Left cardiac atrium (tissue), 4 donors: ENCODE measurements at regions not wholly inside any gene's neighbourhood (a gene's known extent, or its start where the extent isn't known, plus 50 kb on each side); places are given as distances from the start of the nearest gene placed in this dataset.
"Not testable (repeated sequence)": the region's sequence is repeated elsewhere in the genome, so short reads cannot be mapped to it uniquely, and the experiment has no call there.

Source experiments
- ATAC-seq, 2 donors: fragments of 200-7000 bp; cut with Tn5 transposase; one replicate each; pipeline ENCODE4 v1.9.1; 2020; ENCODE audit warnings: mild to moderate bottlenecking in 2 of 2, moderate library complexity in 2 of 2
- DNase-seq: peaks from one replicate; pipeline ENCODE4 v3.0.0-alpha.2; 2020
- intact Hi-C, 2 donors: fragments of 100-400 bp; cut with DNase I; formaldehyde crosslinking; loops; one replicate each; pipeline versions ENCODE4 v1.14.1 to v1.15.1; 2022 to 2023
- donor health status: DM: no; HTN: yes; CAD: no.
- donor health status: DM: no; HTN: yes; CAD: no; lungs with severe emphysema.
- donor health status: DM: yes; HTN: yes; CAD: no.
- donor health status: Dilated cardiomyopathy.

- intact Hi-C loops: no loop called here
- DNase-seq (no peak), ATAC-seq (no peak)
Observed at GRCh38 chr3:152733584-152734119, 101.3 kb upstream of the P2RY1 start.

DNA sequence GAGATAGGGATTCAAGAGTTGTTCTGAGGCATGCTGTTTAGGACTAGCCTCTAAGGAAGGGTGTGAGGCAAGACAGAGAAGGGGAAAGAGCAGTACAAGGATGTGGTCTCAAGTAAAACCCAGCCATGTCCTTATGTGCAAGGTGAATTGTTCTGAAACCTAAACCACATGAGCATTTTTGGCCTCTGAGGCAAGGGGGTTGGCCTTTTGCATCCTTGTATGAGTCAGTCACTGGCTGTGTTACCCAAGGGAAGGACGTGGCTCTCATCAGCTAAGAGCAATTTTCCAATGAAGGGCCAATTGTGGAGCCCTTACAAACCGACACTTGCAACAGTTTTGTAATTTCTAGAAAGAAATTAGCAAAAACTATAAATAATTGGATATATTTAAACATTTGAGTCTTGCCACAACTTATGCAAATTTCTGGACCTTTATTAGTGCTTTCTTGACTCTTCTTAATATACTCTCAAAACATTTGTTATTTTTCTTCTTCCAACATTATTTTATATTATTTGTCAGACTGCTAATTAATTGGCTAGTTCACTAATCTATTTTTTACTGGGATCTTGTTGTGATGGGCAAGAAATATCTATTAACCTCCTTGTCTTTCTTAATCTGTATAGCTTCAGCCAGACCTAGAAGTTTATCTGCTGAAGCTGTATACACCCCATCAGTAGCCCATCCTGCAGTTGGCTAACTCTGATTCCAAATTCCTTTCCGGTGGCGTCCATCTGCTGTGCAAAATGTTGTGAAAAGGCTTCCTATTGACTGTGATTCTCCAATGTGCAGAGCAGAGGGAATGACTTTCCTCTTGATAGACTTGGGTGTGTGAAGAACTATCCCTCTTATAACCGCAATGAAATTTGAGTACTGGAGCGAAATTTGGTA lies 97.7 kb upstream of the P2RY1 start:
- peak in 1 of 2 donors; percentile 56 for ATAC-seq
- peak; percentile 32 for DNase-seq
- intact Hi-C loops: no loop called here

DNA sequence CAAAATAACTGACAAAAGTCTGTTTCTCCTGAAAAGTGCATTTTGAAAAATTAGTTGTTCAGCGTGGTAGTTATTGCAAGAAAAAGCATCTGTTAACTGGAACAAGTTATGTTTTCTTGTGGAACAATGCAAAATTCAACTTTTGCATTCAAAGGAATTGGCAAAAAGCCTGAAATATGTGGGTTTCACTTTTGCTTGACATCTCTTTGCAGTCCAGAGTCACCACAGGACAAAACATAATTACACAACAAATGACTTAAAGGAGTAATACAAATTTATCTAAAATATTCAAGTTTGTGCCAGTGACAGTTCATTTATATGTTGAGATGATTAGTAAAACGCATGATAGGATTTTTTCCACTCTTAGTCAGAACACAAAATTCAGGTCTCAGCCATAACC lies 96.3 kb upstream of the P2RY1 start:
- intact Hi-C loops: no loop called here
- ATAC-seq (no peak), DNase-seq (no peak)

DNA sequence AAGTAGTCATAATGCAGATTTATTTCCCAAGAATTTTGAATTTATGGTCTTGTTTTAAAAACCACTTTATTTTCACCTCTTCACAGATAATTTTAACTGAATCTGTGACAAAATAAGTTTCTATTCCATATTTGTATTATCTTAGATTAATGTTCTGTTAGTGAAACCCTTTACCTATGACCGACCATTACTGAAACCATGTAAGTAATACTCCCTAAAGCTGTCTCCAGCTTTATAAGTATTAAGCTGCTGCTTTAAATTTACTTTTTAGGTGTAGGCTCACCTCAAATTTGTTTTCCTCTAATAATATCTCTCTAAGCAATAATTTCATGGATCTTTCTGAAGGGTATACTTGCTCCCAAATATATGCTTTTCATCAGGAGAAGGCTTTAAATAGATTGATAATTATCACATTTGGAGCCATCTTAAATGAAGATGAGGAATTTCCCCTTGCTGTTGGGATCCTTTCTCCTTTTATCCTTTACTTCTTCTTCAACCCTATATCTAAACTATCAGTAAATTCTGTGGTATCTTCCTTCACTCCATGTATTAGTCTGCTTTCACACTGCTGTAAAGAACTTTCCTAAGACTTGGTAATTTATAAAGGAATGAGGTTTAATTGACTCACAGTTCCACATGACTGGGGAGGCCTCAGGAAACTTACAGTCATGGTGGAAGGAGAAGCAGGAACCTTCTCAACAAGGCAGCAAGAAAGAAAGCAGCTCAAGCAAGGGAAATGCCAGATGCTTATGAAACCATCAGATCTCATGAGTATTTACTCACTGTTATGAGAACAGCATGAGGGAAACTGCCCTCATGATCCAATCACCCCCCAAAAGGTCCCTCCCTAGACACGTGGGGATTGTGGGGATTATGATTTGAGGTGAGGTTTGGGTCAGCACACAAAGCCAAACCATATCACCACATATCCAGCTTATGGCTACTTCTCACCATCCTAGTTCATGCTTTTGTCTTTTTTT lies 92.3 kb upstream of the P2RY1 start:
- ATAC-seq: no peak
- no peak for DNase-seq
- intact Hi-C loops: no loop called here

DNA sequence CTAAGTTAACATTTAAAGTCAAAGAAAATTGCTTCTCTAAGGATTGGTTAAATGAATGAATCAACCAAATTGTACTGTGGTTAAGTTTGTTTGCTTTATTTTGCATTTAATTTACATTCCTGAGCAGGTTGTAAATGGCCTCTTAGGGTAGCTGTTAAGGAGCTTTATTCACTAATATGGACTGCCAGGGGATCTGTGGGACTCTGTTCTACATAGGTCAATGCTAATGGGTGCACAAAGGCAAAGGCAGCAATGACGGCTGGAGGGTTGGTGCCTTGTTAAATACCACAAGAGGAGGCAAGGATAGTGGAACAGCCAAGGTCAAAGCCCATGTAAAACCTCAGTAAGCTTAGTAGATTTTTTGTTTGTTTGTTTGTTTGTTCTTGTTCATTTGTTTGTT lies 89.3 kb upstream of the P2RY1 start:
- intact Hi-C loops: no loop called here
- no peak for ATAC-seq
- DNase-seq: no peak

- no peak for DNase-seq
- intact Hi-C loops: no loop called here
- ATAC-seq: no peak
Observed at GRCh38 chr3:152754303-152754702, 80.6 kb upstream of the P2RY1 start.

- no peak for DNase-seq
- no peak for ATAC-seq
- intact Hi-C loops: no loop called here
Observed at GRCh38 chr3:152756807-152757206, 78.1 kb upstream of the P2RY1 start.

GRCh38 chr3:152760024-152760563 lies 74.8 kb upstream of the P2RY1 start:
- intact Hi-C loops: no loop called here
- DNase-seq (no peak), ATAC-seq (no peak)

DNA sequence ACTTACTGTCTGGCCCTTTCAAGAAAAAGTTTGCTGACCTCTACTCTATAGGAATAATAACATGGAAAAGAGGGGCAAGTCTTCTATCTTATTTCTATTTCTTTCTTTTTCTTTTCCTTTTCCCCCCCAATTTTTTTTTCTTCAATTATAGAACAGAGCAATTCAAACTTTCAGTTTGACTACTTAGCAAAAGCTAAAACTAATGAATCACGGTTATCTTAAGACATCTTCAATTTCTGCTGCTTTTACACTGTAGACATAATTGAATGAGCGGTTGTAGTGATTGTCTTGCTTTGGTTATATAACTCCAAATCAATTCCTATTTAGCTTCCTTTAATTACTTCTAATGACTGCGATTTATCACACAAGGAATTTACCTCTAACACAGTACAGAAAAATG lies 74.3 kb upstream of the P2RY1 start:
- no peak for DNase-seq
- no peak for ATAC-seq
- intact Hi-C loops: no loop called here

DNA sequence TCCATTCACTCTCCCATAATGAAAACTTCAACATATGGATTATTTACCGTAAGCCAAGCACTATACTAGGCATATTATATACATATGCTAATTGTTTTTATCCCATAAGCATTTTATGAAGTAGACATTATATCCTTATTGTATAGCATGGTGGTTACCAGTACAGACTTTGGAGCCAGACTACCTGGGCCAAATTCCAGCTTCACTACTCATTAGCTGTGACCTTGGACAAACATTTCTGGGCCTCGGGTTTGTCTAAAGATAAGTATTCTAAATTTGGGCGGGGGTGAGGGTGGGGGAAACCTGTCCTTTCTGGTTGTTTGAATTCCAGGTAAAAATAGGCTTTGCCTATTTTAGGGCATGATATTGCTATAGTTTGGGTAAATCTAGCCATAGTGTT lies 66.5 kb upstream of the P2RY1 start:
- intact Hi-C loops: no loop called here
- DNase-seq (no peak), ATAC-seq (no peak)

DNA sequence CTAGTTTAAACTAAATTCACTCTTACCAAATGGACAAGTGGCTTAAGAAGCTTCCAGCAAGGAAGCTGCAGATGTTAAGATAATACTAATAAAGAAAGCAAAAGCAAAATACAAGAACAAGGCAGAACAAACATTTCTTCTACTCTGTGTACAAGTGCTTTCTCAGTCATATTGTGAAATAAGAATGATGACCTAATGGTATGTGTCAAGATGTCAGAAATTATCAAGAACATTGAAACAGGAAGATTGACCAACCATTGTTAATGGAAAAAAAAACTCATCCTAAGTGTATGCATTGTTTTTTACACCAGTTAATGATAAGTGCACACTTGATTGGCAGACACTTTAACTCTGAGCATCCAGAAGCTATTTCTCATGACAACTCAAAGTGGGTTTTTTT lies 65.4 kb upstream of the P2RY1 start:
- DNase-seq: no peak
- ATAC-seq: peak in 1 of 2 donors; percentile 35

GRCh38 chr3:152770296-152770695 lies 64.6 kb upstream of the P2RY1 start:
- DNase-seq (no peak), ATAC-seq (no peak)
- intact Hi-C loops: no loop called here

More for the DNA sequence above, 65.4 kb upstream of the P2RY1 start:
- intact Hi-C loops: no loop called here

DNA sequence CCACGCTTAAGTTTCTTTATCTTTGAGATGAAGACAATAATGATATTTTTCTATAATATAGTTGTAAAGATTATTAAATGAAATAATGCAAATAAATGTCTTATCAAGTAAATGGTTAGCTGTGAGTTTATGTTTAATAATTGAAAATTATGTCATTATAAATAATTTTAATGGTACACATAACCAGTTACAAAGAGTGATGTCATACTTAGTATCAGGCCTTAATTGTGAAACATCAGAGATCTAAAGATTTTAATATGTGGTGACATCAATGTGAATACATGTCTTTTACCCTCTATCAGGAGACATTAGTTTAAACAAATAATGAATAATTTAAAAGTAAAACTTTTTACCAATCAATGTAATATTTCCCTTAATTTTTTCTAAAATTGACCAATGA lies 63.8 kb upstream of the P2RY1 start:
- intact Hi-C loops: no loop called here
- ATAC-seq (no peak), DNase-seq (no peak)

DNA sequence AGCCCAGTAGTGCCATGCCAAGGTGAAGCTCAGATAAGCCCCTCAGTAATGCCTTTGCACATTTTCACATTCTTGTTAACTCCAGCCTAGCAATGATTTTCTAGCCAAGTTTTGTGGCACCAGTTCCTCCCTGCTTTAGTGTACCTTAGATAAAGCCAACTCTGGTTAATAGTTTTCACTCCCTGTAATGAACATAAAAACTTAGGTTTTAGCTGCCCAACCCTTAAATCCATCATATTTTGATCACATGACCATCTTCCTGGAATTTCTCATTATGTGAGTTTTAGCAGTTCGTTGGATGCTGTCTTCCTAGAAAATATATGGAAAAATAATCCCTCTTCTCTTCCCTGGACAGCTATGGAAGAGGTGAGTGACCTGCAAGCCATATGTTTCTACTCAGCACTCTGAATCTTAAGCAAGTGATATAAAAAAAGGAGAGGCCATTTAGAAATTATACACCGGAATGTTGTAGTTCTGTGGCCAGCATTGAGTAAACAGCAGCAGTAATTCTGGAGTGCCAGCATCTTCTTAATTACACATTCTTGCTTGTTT lies 62.2 kb upstream of the P2RY1 start:
- ATAC-seq: no peak
- no peak for DNase-seq
- intact Hi-C loops: no loop called here

DNA sequence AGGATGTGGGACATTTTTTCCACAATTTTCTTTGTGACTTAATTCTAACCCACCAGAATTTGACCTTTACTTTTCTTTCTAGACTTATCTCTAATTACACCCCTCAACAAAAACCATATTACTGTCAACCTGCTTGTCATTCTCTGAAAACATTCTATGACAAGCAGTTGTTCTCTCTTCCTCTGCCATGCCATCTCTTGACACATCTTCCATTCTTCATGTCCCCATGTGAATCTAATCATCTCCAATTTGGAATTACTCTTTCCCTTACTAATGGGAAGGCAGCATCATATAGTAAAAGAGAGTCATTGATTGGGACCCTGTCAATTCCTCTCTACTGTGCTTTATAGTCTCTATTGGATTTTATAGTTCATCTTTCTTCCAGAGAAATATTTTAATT lies 61.3 kb upstream of the P2RY1 start:
- DNase-seq (no peak), ATAC-seq (no peak)
- intact Hi-C loops: no loop called here

- ATAC-seq, DNase-seq, intact Hi-C loops: not testable (repeated sequence)
Observed at GRCh38 chr3:152774230-152774629, 60.7 kb upstream of the P2RY1 start.

GRCh38 chr3:152778022-152778421 lies 56.9 kb upstream of the P2RY1 start:
- DNase-seq (no peak), ATAC-seq (no peak)
- intact Hi-C loops: no loop called here

- ATAC-seq (peak in 1 of 2 donors; percentile 38), DNase-seq (no peak)
- intact Hi-C loops: no loop called here
Observed at GRCh38 chr3:152779653-152780052, 55.3 kb upstream of the P2RY1 start.

DNA sequence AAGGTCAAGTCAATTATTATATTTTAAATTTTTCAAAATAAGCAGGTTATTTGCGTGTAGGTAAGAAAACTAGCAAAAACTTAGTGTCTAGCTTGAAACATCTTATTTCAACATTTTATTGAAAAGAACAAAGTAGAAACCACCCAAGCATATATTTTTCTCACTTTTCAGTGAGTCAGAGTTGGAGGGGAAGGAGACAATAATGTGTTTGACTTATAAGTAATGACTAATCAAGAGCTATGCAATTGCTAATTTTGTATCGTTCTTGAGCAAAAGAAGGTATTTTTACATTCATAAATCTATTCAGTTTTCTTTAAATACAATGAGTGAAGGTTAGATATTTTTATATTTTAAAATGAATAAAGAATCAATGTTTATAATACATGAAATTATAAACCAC lies 54.4 kb upstream of the P2RY1 start:
- ATAC-seq (no peak), DNase-seq (no peak)
- intact Hi-C loops: no loop called here
